ENCODE measurements at regions not wholly inside any gene's neighbourhood (a gene's known extent, or its start where the extent isn't known, plus 50 kb on each side); places are given as distances from the start of the nearest gene placed in this dataset.

GRCh38 chr20:12591949-12592470, 416.8 kb upstream of the SPTLC3 start:
- Mint-ChIP-seq H3K4me3 (no peak overlapping the region), H3K36me3 (ENCODE audit: low read depth) (no peaks in the 10 kb centered on the region), H3K4me1 (peaks cover 4% of the 10 kb centered on the region), H3K9me3 (no peaks in the 10 kb centered on the region), H3K27ac (ENCODE audit: unreplicated experiment) (no peak overlapping the region), H3K27me3 (ENCODE audit: low read depth) (no peaks in the 10 kb centered on the region)
- DNase-seq (ENCODE audit: low read depth, low spot score) = no peak
- TF ChIP-seq, protein P1, sequence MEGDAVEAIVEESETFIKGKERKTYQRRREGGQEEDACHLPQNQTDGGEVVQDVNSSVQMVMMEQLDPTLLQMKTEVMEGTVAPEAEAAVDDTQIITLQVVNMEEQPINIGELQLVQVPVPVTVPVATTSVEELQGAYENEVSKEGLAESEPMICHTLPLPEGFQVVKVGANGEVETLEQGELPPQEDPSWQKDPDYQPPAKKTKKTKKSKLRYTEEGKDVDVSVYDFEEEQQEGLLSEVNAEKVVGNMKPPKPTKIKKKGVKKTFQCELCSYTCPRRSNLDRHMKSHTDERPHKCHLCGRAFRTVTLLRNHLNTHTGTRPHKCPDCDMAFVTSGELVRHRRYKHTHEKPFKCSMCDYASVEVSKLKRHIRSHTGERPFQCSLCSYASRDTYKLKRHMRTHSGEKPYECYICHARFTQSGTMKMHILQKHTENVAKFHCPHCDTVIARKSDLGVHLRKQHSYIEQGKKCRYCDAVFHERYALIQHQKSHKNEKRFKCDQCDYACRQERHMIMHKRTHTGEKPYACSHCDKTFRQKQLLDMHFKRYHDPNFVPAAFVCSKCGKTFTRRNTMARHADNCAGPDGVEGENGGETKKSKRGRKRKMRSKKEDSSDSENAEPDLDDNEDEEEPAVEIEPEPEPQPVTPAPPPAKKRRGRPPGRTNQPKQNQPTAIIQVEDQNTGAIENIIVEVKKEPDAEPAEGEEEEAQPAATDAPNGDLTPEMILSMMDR (conservative IDR thresholded peaks at IDR 0.05) = no peak

DNA sequence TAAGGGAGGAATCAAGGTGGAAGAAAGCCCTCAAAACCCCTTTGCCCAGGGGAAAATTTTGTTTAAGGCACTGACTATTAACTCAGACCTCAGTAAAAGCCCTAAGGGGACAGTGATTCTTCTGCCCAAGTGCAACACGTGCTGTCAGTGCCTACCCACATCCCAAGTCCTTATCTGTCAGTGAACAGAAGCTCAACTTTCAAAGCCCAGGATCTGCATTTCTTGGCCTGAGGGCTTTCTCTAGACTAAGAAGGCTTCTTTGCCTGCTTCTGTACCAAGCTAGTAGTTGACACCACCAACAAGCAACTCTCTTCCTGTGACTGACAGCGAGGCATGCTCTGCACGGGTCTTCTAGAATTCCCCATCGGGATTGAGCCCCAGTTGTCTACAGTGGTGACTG, 416.0 kb upstream of the SPTLC3 start:
- no peaks in the 10 kb centered on the region for H3K9me3 Mint-ChIP-seq
- H3K27ac Mint-ChIP-seq (ENCODE audit: unreplicated experiment) = no peak overlapping the region
- DNase-seq (ENCODE audit: low read depth, low spot score) = no peak
- H3K4me3 Mint-ChIP-seq = no peak overlapping the region
- TF ChIP-seq, protein P1 (conservative IDR thresholded peaks at IDR 0.05) = no peak
- no peaks in the 10 kb centered on the region for H3K27me3 Mint-ChIP-seq (ENCODE audit: low read depth)
- H3K4me1 Mint-ChIP-seq = peaks cover 9% of the 10 kb centered on the region
- H3K36me3 Mint-ChIP-seq (ENCODE audit: low read depth) = no peaks in the 10 kb centered on the region

DNA sequence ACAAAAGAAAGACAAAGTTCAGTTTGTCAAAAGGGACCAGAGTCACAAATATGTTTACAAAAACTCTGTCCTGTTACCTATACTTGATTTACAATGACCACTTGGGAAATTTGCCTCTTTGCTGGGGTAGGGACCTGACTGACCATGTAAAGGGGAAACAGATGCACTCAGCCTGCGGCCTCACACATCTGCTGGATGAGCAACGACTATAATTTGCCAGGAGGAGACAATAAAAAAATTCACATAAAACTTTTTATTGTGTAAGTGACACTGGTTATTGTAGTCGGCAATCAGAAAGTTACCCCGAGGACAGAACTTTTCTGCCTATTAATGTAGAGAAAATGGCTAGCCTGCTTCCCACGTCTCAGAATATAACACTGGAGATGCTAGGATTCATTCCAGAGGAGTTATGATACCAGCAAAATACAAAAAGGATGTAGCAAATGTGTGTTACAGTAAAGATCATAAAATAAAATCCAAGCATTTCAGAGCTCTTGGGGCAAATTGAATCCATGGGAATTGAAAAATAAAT, 415.4 kb upstream of the SPTLC3 start:
- Mint-ChIP-seq H3K36me3 (ENCODE audit: low read depth) (no peaks in the 10 kb centered on the region), H3K27me3 (ENCODE audit: low read depth) (no peaks in the 10 kb centered on the region), H3K27ac (ENCODE audit: unreplicated experiment) (no peak overlapping the region), H3K9me3 (no peaks in the 10 kb centered on the region), H3K4me3 (no peak overlapping the region), H3K4me1 (peaks cover 9% of the 10 kb centered on the region)
- TF ChIP-seq, protein P1 (conservative IDR thresholded peaks at IDR 0.05) = no peak
- no peak for DNase-seq (ENCODE audit: low read depth, low spot score)

DNA sequence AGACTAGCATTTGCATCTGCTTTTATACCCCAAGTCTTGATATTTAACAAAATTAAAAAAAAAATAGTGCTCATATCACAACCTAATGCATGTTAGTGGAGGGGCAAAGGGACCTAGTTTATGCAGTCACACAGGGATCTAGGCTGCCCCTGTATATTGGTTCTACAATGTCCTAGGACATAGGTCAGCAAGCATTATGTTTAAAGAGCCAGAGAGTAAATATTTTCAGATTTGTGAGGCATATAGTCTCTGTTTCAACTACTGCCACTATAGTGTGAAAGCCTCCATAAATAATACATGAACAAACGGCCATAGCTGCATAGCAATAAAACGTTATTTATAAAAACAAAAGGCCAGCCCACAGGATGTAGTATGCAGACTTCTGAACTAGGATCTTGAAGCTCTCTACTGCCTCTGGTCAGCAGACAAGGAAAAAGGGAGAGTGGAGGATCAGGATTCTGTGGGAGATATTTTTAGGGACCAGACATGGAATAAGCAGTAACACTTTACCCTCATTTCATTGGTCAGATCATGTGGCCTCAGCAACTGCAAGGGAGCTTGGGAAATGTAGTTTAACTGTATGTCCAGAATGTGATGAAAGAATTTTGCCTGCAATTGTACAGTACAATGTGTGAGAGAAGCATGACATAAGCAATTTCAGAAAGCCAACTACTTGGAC, 414.2 kb upstream of the SPTLC3 start:
- H3K4me1 Mint-ChIP-seq = peaks cover 9% of the 10 kb centered on the region
- DNase-seq (ENCODE audit: low read depth, low spot score) = no peak
- no peaks in the 10 kb centered on the region for H3K9me3 Mint-ChIP-seq
- no peak overlapping the region for H3K27ac Mint-ChIP-seq (ENCODE audit: unreplicated experiment)
- TF ChIP-seq, protein P1 (conservative IDR thresholded peaks at IDR 0.05) = no peak
- no peaks in the 10 kb centered on the region for H3K36me3 Mint-ChIP-seq (ENCODE audit: low read depth)
- peak overlapping the region; percentile 36 for H3K4me3 Mint-ChIP-seq
- H3K27me3 Mint-ChIP-seq (ENCODE audit: low read depth) = no peaks in the 10 kb centered on the region

- no peak overlapping the region for H3K27ac Mint-ChIP-seq (ENCODE audit: unreplicated experiment)
- H3K4me3 Mint-ChIP-seq = no peak overlapping the region
- H3K27me3 Mint-ChIP-seq (ENCODE audit: low read depth) = no peaks in the 10 kb centered on the region
- peaks cover 9% of the 10 kb centered on the region for H3K4me1 Mint-ChIP-seq
- DNase-seq (ENCODE audit: low read depth, low spot score) = no peak
- no peaks in the 10 kb centered on the region for H3K9me3 Mint-ChIP-seq
- TF ChIP-seq, protein P1 (conservative IDR thresholded peaks at IDR 0.05) = no peak
- no peaks in the 10 kb centered on the region for H3K36me3 Mint-ChIP-seq (ENCODE audit: low read depth)
Measured at GRCh38 chr20:12595841-12596240, 412.9 kb upstream of the SPTLC3 start.

Data from neural crest cell (in vitro differentiated cells).